HepG2 (cell line): ENCODE measurements at regions not wholly inside any gene's neighbourhood (a gene's known extent, or its start where the extent isn't known, plus 50 kb on each side); places are given as distances from the start of the nearest gene placed in this dataset.
"Not testable (repeated sequence)": the region's sequence is repeated elsewhere in the genome, so short reads cannot be mapped to it uniquely, and the experiment has no call there.

Source experiments
- EZH2 ChIP-seq: conservative IDR thresholded peaks from 2 replicates; pipeline ENCODE4 v1.6.1; 2012; ENCODE audit warnings: mild to moderate bottlenecking, low read depth, low read length, moderate library complexity
- NFRKB ChIP-seq: fragments of 450-650 bp; IDR thresholded peaks from 2 replicates; pipeline ENCODE4 v1.6.1; 2017
- POLR2A ChIP-seq, 2 experiments: IDR thresholded peaks; 2 replicates each; pipeline ENCODE4 v1.6.1; 2011; ENCODE audit warnings: low read depth in 2 of 2, low read length in 2 of 2, mild to moderate bottlenecking in 1 of 2, moderate library complexity in 1 of 2; ENCODE audit not compliant: insufficient read depth in 1 of 2
- TBL1XR1 ChIP-seq: fragments of 150-350 bp; IDR thresholded peaks from 2 replicates; pipeline ENCODE4 v1.6.1; 2014; ENCODE audit warnings: borderline replicate concordance, low read length; ENCODE audit not compliant: partially characterized antibody
- TCF12 ChIP-seq, 2 experiments: fragments of 450-650 bp in 1 of 2; sonication (generic) in 1 of 2; formaldehyde crosslinking in 1 of 2; IDR thresholded peaks; 2 replicates each; pipeline versions ENCODE4 v1.6.1 to v1.8.0; 2017 to 2022; ENCODE audit warnings: antibody characterized with exemption in 1 of 2, mild to moderate bottlenecking in 1 of 2, missing genetic modification reagents in 1 of 2, moderate library complexity in 1 of 2
- TCF7 ChIP-seq: sonication (generic); IDR thresholded peaks from 2 replicates; pipeline ENCODE4 v1.6.1; 2016; ENCODE audit warnings: antibody characterized with exemption, low read depth
- ZNF660 ChIP-seq: sonication (generic); formaldehyde crosslinking; IDR thresholded peaks from 2 replicates; pipeline ENCODE4 v1.5.1; 2020; ENCODE audit warnings: mild to moderate bottlenecking, low read depth, missing genetic modification reagents, borderline replicate concordance
- ZNF761 ChIP-seq: sonication (generic); formaldehyde crosslinking; conservative IDR thresholded peaks from 2 replicates; pipeline ENCODE4 v1.4.0; 2020; ENCODE audit warnings: mild to moderate bottlenecking, missing genetic modification reagents
- TF ChIP-seq, protein P1 (sequence below), 2 experiments: sonication (generic) in 1 of 2; formaldehyde crosslinking in 1 of 2; IDR thresholded peaks; 2 replicates each; pipeline versions ENCODE4 v1.5.1 to v1.6.1; 2011 to 2020; ENCODE audit warnings: borderline replicate concordance in 1 of 2, low read depth in 1 of 2, low read length in 1 of 2, mild to moderate bottlenecking in 1 of 2, missing genetic modification reagents in 1 of 2, moderate library complexity in 1 of 2
- TF ChIP-seq, protein P2 (sequence below): sonication (generic); formaldehyde crosslinking; IDR thresholded peaks from 2 replicates; pipeline ENCODE4 v1.5.0; 2020; ENCODE audit warnings: mild to moderate bottlenecking, missing genetic modification reagents, moderate library complexity

DNA sequence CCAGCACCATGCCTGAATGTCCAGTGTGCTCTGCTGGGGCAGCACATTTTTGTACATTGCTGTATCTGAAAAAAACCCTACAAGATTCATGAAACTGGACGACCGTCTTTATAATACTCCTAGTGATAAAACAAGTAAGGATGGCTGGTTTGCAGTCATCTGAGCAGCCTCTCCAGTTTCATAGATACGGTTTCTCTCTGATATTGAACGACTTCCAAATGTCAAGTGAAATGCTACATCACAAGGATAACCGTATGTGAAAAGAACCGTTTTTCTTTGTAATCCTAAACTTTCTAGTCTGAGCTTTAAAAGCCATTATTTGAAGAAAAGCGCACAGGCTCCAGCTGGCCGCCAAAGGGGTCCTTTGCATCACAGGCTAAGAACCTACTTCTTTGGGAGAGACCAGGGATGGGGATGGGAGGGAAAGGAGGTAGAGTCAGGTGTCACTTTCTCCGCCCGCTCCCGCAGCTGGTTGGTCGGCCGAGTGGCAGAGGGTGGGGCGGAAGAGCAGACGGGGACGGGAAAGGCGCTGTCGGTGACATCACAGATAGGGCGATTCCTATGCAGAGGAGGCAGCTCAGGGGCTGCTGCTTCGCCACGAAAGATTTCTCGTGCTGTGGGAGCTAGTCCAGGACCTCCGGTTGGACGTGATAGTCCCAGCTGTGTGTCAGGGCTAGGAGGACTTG lies 180.4 kb upstream of the NOTCH2NLA start:
- not testable (repeated sequence) for TF ChIP-seq TCF12 (IDR thresholded peaks at IDR 0.05); TCF12 (CRISPR knock-in tag; IDR thresholded peaks at IDR 0.05); NFRKB; ZNF660 (CRISPR knock-in tag); EZH2; TCF7; POLR2A (IDR thresholded peaks at IDR 0.05; ENCODE audit: insufficient read depth in 1 of 2, low read depth in 2 of 2, low read length in 2 of 2); ZNF761 (CRISPR knock-in tag); TBL1XR1
- TF ChIP-seq, protein P1, sequence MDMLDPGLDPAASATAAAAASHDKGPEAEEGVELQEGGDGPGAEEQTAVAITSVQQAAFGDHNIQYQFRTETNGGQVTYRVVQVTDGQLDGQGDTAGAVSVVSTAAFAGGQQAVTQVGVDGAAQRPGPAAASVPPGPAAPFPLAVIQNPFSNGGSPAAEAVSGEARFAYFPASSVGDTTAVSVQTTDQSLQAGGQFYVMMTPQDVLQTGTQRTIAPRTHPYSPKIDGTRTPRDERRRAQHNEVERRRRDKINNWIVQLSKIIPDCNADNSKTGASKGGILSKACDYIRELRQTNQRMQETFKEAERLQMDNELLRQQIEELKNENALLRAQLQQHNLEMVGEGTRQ (IDR thresholded peaks at IDR 0.05; ENCODE audit: low read depth, low read length), result not testable (repeated sequence)
- TF ChIP-seq, protein P1 (CRISPR knock-in tag; IDR thresholded peaks at IDR 0.05; ENCODE audit: borderline replicate concordance), result not testable (repeated sequence)
- TF ChIP-seq, protein P2, sequence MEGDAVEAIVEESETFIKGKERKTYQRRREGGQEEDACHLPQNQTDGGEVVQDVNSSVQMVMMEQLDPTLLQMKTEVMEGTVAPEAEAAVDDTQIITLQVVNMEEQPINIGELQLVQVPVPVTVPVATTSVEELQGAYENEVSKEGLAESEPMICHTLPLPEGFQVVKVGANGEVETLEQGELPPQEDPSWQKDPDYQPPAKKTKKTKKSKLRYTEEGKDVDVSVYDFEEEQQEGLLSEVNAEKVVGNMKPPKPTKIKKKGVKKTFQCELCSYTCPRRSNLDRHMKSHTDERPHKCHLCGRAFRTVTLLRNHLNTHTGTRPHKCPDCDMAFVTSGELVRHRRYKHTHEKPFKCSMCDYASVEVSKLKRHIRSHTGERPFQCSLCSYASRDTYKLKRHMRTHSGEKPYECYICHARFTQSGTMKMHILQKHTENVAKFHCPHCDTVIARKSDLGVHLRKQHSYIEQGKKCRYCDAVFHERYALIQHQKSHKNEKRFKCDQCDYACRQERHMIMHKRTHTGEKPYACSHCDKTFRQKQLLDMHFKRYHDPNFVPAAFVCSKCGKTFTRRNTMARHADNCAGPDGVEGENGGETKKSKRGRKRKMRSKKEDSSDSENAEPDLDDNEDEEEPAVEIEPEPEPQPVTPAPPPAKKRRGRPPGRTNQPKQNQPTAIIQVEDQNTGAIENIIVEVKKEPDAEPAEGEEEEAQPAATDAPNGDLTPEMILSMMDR (CRISPR knock-in tag), result not testable (repeated sequence)
